OCI-M1 (cell line): ENCODE measurements at regions not wholly inside any gene's neighbourhood (a gene's known extent, or its start where the extent isn't known, plus 50 kb on each side); places are given as distances from the start of the nearest gene placed in this dataset.

Experiments used
- DNase-seq: peaks from one replicate; lab custom pipeline; 2025; lab: John Stamatoyannopoulos, UW

DNA sequence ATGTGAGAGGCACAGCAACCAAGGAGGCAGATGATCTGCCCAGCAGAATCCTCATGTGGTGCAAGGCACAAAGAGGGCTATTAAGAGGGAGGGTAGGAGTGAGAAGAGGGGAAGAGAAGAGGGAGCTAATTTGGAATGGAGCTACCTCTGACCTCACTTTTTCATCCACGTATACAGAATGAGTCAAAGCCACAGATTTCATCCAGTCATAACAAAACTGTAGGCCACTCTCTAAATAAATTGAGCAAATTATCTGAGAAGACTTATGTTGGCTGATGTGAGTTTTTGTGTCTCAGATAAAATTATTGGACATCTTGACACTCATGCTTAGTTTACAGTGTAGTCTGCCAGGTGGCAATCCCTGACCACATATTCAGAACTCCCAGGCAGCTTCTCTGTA lies 325.6 kb downstream of the TTLL7 start:
- no peak for DNase-seq

DNA sequence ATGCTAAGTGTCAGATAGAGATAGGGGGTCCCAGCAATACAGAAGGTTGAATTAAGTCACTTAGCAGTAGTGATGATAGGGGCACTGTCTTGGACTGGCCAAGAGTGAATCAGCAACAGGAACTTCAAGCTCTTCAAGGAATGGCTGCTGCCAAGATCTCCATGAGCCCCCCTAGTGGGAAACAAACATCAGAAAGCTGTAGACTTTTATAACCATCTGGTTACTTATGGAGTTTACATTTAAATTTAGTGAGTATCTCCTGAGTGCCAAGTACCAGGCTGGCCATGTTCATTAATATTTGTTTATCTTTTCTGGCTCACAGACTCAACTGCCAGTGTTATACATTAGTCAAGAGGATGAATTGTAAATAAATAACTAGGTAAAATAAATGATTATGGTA lies 327.3 kb downstream of the TTLL7 start:
- DNase-seq = no peak

GRCh38 chr1:83670909-83671565 lies 327.9 kb downstream of the TTLL7 start:
- DNase-seq = no peak

DNA sequence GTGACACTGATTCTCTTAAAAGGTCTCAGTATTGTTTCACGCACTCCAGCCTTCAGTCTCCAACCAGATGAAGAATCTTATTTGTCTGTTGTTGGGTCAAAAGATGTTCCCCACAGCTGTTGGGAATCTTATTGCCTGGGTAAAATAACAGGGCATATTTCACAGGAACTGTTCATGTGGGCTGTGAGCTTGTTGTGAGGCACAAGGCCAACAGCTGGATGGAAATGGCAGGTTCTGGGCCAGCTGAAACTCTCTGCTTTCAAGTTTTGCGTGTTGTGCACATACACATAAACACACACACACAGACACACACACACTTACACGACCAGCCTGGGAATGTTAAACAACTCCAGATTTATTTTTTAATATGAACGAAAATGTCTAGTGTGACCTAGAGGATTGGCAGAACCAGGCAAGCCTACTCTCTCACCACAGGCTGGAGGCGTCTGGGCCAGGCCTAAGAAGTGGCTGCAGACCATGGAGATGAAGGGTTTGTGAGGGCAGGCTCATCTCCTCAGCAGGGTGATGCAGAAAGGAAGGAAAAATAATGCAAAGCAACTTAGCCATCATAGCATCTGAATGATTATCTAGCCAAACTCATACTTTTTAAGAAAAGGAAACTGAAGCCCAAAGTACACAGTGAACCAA lies 357.0 kb downstream of the TTLL7 start:
- no peak for DNase-seq

GRCh38 chr1:83641206-83641658 lies 357.7 kb downstream of the TTLL7 start:
- DNase-seq = peak; percentile 28

- DNase-seq = no peak
Measured at GRCh38 chr1:83639785-83640184, 359.1 kb downstream of the TTLL7 start.

- no peak for DNase-seq
Measured at GRCh38 chr1:83637586-83637985, 361.3 kb downstream of the TTLL7 start.

GRCh38 chr1:83637009-83637408 lies 361.9 kb downstream of the TTLL7 start:
- no peak for DNase-seq

- no peak for DNase-seq
Measured at GRCh38 chr1:83632906-83633305, 366.0 kb downstream of the TTLL7 start.

DNA sequence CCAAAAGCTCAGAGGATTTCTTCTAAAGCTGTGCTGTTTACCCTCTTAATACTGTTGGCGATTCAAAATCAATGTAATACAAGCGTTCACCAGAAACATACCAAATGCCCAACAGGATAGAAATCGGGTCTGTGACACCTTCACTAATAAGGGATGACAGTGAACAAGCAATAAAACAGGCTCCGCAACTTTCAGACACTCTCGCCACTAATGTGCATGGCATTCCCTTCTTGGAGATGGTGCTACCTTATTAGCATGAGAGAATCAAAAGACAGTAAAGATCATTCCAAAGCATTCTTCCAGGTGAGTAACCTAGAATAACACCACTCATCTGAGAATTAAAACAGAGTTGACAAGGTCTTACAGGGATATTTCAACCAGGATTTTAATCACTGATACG lies 367.1 kb downstream of the TTLL7 start:
- DNase-seq = no peak

- DNase-seq = no peak
Measured at GRCh38 chr1:83627045-83627444, 371.9 kb downstream of the TTLL7 start.

DNA sequence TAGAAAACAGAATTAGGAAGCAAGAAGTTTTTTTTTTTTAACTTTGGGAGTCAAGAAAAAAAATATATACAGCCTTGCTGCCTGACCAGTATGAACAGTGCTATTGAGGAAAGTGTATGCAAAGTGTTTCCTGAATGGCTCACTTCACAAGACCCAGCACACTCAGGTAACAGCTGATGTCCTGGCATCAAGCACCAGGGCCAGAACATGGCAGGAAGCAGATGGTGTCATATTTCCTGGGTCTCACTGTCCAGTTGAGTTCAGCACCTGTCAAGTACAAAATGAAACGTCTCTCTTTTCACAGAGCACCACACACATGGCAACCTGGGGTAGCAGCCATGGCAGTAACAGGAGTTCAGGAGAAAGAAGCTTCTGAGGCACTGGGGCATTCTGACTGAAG lies 372.3 kb downstream of the TTLL7 start:
- DNase-seq = no peak

DNA sequence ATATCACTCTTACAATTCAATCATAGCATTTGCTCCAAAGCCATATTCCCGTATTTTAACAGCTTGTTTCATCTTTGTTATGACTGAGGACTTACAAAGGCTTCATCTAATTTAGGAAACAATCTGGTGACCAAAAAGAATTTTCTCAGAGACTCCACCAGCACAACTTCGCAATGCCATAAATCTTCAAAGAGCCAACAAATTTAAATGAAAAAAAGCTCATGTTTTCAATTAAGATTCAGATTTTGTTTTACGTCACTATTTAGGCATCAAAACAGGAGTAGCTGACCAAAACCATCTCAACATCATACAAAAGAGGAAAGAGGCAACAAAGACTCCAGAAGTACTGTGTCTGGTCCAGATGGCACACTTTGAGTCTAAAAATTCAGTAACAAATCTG lies 373.3 kb downstream of the TTLL7 start:
- no peak for DNase-seq

DNA sequence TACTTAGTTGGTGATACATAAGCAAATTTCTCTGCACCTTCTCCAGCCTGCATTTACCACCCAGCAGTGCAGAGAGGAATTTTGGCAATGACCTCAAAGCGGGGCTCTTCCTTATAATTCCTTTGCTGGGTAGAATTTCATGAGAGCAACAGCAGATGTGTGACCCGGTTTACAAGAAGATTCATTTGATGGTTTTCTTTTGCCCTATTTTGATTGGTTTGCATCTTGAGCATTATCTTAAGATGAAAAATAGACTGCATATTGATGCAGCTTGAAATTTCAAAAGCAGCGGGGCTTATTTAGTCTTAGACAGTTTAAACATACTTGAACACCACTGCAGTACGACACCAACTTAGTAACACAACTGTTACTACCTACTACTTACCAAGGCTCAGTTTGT lies 378.9 kb downstream of the TTLL7 start:
- no peak for DNase-seq

GRCh38 chr1:83619170-83619896 lies 379.6 kb downstream of the TTLL7 start:
- DNase-seq = no peak

- no peak for DNase-seq
Measured at GRCh38 chr1:83617883-83618282, 381.0 kb downstream of the TTLL7 start.

DNA sequence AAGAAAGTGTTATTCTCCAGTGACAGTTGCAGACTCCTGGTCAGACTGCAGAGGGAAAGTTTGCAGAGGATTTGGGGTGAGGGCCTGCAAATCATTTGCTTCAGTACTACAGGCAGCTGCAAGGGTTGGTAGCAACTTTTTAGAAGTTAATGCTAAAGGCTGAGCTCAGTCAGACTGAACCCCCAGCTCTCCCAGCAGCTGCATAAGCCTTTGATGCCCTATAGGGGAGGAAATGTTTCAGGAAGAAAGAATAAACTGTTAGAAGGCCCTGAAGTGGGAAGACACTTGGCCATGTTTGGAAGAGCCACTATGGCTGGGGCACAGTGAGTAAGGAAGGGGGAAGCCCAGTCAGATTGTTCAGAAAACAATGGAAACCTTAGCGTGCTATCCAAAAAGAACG lies 383.6 kb downstream of the TTLL7 start:
- DNase-seq = no peak

DNA sequence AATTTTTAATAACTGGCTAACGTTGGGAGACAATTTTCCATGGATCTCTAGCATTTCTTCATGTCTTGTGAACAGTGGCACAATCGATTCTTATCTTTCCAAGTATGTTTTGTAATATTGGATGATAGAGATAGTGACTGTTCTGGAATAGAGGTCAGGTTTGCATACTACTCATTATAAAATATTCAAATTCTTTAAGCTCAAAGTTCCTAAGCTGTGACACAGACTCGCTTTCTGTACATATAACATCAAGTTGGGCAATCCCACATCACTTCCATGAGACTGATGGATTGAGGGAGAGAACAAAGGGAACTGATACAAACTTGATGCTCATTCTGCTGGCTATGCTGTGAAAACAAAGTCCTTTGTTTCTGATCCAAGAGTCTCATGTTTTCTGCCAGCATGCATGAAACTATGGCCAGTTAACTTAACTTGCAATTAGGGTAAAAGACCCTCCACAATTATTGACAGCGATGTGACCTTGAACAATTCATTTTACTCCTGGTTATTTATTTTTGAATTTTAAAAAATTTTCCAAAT lies 392.4 kb downstream of the TTLL7 start:
- no peak for DNase-seq

- DNase-seq = no peak
Measured at GRCh38 chr1:83596331-83596730, 402.6 kb downstream of the TTLL7 start.

- DNase-seq = no peak
Measured at GRCh38 chr1:83593073-83593472, 405.9 kb downstream of the TTLL7 start.

DNA sequence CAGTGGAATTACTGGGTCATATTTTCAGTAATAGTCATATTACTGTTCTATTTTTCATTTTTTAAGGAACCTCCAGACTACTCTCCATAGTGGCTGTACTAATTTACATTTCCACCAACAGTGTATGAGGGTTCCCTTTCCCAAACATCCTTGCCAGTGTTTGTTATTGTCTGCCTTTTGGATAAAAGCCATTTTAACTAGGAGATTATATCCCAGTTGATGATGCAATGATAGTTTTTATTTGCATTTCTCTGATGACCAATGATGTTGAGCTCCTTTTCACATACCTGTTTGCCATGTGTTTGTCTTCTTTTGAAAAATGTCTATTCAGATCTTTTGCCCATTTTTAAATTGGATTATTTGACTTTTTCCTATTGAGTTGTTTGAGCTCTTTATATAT lies 410.8 kb downstream of the TTLL7 start:
- DNase-seq = no peak

- no peak for DNase-seq
Measured at GRCh38 chr1:83583351-83584014, 415.4 kb downstream of the TTLL7 start.
